CD4-positive, alpha-beta T cell treated with Interleukin-15 for 1 hour (primary cell): ENCODE measurements at regions not wholly inside any gene's neighbourhood (a gene's known extent, or its start where the extent isn't known, plus 50 kb on each side); places are given as distances from the start of the nearest gene placed in this dataset.

Experiments
- DNase-seq: peaks from one replicate; pipeline ENCODE4 v3.0.0-alpha.2; 2020

DNA sequence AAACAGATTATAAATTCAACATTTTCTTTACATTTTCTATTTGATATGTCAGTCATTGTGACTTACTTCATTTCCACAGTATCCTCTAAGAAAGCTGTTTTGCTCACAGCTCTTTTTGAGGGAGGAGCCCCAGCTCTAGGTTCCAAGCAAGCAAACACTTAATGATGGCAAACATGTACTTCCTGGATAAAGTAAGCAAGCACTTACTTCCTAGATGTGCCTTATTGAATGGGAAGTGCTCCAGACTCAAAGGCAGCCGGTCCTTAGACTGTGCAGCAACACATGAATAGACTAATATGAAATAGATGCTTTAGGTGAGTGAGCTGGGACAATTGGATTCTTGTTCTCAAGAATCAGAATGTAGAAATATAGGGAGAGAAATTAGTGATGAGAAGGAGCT is 2149.8 kb upstream of the PIK3C3 start:
- no peak for DNase-seq

- DNase-seq = no peak
These were observed 2152.3 kb upstream of the PIK3C3 start for GRCh38 chr18:39802648-39803229.

DNA sequence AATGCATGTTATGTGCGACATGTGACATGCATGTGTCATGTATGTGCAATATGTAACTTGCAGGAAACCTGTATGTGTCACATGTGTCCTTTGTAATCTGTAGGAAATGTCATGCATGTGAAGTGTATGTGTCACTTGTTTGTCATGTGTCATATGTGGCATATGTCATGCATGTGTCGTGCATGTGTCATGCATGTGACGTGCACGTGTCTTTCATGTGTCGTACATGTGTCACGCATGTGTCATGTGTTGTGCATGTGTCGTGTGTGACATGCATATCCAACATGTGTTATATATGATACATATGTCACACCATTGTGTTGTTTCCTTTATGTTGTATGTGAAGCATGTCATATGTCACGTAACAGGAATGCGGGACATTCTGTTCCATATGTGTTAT is 2153.2 kb upstream of the PIK3C3 start:
- no peak for DNase-seq

GRCh38 chr18:39801010-39801409 is 2154.0 kb upstream of the PIK3C3 start:
- DNase-seq = no peak

GRCh38 chr18:39799006-39799405 is 2156.0 kb upstream of the PIK3C3 start:
- no peak for DNase-seq

DNA sequence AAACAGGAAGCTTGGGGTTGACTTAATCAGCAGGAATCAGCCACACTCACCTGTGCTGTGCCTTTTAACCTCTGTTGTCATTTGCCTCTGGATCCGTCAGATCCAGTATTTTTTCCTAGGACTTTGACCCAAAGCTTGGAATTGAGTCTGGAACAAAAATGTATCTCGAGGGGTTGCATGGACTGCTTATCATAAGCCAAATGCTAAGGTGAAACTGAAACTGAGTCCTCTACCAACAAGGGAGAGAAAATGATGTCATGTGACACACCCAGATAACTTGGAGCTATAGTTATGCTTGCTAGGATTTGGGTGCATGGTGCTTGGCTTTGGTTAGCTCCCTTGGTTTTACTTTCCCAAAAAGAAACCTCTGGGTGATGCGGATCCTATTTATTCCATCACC is 2158.6 kb upstream of the PIK3C3 start:
- no peak for DNase-seq

DNA sequence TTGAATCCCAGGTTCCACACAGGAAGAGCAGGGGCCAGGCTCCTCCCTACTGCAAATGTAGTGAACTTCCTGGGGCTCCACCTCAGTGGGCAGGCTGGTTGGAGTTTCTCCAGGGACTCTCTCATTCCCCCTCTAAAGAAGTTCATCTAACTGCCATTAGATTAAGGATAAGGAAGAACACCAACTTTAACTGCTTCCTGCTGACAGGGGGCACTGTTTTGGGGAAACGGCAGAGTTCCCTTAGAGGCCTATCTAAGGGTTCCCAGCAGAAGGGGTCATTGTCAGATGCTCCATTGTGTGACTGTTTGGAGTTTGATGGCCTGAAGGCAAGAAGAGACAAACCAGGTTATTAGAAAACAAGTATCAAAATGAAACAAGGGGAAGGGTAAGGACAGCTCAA is 2159.7 kb upstream of the PIK3C3 start:
- no peak for DNase-seq

GRCh38 chr18:39793609-39794008 is 2161.4 kb upstream of the PIK3C3 start:
- DNase-seq = no peak

DNA sequence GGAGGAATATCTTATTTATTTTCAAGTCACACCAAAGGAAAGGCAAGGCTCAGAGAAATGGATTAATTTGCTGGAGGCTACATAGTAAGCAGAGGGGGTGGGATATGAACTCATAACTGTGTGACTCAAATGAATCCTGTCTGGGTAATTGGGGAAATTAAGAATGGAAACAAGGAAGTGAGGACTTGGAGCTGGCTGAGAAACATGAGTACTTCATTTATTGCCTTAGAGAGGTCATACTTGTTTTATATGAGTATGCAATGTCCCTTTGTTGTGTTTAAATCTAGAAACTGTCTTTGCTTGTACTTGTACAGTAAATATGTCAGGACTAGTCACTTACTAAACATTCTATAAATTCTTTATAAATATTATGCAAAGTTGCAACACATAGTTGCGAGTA is 2166.7 kb upstream of the PIK3C3 start:
- DNase-seq = no peak

GRCh38 chr18:39786477-39786876 is 2168.6 kb upstream of the PIK3C3 start:
- DNase-seq = no peak

DNA sequence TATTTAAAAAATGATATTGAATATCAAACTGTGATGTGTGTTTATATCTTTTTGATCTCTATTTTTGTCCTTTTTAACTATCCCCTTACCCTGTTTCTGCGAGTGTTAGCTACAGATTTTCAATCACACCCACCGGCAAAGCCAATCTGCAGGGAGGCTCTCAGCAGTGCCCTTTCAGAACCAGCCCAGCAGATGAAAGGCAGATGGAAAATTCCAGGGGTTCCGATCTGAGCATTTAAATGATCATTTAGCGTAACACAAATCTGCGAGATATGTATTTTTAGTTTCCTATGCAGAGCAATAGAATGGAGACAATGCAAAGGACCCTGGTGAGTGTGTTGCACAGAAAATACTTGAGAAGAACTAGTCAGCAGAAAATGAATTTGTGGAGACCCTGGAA is 2170.5 kb upstream of the PIK3C3 start:
- DNase-seq = no peak

GRCh38 chr18:39781565-39781964 is 2173.5 kb upstream of the PIK3C3 start:
- DNase-seq = no peak

DNA sequence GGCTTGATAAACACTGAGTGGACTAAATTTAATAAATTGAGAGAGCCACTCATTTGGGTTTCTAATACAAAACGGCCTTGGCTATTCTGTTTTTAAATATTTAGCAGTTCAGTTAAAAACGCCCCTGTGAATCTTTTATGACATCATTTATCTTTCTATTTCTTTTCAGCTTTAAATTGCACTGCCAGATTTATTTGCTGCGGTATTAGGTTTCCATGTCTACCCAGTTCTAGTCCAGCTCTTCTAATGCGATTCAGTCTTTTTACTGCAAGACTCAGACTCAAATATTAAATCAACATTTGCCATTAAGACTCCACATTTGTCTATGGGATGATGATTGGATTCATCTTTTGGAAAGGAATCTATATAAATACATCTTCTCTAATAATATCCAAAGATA is 2174.3 kb upstream of the PIK3C3 start:
- no peak for DNase-seq

GRCh38 chr18:39779926-39780325 is 2175.1 kb upstream of the PIK3C3 start:
- no peak for DNase-seq

DNA sequence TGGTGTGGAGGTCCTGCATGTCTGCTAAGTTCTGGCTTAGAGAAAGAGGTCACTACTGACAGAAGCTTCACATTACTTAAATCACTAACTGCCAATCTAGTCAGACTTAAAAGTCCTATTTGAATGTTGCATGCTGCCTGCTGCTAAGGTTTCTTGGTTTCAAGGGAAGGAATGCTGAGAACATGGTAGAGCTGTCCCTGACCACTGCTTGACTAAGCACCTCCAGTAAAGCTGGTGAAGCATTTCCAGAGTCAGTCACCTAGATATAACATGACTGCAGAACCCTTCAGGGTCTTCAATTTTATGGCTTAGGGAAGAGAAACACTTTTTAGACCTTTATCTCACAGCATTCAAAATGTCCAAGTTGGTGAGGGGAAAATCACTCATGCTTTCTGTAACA is 2178.3 kb upstream of the PIK3C3 start:
- DNase-seq = no peak

GRCh38 chr18:39774957-39775598 is 2180.0 kb upstream of the PIK3C3 start:
- no peak for DNase-seq

DNA sequence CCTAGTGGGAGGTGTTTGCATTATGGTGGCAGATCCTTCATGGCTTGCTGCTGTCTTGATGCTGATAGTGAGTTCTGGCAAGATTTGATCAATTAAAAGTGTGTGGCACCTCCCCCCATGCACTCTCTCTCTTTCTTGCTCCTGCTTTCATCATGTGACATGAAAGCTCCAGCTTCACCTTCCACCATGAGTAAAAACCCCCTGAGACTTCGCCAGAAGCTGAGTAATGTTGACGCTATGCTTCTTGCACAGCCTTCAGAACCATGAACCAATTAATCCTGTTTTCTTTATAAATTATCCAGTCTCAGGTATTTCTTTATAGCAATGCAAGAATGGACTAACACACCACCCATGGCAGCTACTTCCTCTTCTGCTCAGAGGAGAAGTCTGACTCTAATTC is 2181.4 kb upstream of the PIK3C3 start:
- DNase-seq = no peak

DNA sequence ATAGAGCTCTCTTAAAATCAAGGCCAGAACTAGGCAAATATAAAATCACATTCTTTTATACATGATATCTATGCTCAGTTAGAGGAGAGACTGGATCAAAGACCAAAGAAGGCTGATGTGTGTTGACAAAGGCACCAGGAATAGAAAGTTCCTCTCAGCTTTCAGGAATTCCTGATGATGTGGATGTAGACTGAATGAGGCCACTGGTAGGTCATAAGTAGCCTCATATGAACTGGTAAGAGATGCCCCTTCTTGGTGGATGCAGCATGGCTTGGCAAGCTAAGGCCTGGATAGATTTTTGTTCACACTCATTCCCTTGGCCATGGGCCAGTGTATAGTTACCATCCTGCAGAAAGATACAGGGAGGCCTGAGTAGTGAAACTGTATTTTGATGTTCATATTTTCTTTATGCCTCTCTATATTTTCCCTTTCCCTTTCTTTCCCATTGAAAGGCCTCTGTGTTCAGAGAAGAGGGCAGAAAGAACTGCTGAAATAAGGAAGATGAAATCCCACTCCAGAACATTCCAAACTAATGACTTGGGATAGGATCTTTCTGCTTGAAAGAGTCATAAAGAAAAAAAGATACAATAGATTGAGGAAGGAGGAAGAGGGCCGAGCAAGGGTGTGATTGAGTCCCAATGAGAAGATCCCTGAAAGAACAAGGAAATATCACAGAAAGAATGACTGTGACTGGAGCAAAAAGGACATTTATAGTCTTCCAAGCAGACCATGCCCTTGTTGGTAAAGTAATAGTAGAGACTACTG is 2182.7 kb upstream of the PIK3C3 start:
- no peak for DNase-seq

DNA sequence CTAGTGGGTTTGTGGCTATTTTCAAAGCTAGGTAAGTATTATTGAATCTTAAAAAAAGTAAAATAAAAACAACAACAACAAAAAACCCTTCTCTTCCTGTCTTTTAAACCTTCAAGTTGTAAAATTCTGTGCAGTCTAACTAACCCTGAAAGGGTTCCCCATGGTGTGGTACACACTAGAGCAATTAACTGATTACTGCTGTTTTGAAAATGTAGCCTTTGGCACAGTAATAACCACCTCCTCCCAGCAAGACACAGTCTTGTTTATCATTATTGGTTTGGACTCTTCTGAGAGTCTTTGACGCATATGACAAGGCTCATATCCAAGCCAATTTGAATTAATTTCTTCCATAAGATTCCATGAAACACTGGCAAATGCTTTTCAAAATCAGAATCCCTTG is 2184.6 kb upstream of the PIK3C3 start:
- DNase-seq = no peak

DNA sequence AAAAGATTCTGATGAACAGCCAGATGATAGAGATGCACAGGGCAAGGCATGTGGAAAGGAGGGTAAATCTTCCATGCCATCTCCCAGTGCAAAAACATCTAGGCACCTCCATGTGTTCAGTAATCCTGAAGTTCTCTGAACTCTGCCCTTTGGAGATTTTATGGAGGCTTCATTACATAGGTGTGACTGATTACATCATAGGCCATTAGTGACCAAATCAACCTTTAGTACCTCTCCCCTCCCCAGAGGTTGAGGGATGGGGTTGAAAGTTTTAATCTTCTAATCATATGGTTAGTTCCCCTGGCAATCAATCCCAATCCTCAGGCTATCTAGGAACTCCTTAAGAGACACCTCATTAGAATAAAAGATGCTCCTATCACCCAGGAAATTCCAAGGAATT is 2190.2 kb upstream of the PIK3C3 start:
- DNase-seq = no peak

DNA sequence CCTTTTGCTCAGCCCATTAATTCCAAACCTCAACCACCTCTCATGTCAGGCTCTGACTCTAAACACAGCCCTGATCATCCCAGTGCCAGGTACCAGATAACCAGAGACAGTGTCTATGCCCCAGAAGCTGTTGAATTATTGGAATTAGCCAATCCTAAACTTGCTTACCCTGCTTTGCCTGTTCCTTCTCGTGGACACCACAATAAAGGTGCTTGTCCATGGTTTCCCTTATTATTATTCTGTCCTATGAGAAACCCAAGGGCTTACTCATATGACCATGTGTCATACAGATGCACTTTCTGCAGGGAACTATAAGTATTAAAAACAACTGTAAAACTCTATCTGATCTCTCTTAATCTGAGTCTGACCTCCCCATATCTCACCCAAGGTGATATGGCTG is 2193.8 kb upstream of the PIK3C3 start:
- no peak for DNase-seq

GRCh38 chr18:39759926-39760325 is 2194.3 kb upstream of the CELF4 start:
- DNase-seq = no peak

GRCh38 chr18:39753178-39753577 is 2187.6 kb upstream of the CELF4 start:
- DNase-seq = no peak

DNA sequence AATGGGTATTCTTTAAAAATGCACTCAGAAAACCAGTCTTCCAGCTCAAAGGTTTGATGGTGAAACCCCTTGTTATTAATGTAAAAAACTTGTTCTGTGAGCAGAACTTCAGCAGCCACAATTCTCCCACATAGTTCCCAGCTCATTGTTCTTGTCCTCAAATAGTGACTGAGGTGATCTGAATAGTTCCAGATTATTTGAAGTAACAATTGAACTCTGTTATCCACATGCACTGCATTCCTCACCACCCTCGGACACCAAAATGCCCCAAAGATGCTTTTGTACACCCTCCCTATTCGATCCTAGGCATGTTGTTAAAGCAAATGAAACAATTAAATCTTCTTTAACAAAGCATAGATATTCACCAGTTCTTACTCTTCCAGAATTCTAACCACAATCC is 2186.8 kb upstream of the CELF4 start:
- no peak for DNase-seq

DNA sequence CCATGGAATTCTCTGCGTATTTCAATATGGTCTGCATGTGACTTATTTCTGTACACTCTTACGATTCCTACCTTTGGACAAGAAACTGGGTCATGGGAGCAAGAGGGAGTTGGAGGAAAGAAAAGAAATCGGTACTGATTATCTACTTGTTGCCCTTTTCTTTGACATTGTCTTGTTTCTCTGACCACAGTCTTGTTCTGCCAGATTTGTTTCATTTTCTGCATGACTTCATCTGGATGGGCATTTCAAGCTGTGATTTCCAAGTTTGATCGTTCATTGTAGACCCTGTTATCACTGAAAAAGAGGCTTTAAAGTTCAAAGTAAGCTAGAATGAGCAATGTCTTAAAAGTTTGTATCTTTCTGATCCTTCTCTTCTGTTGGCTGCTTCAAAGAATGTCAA is 2186.3 kb upstream of the CELF4 start:
- no peak for DNase-seq
